ENCODE measurements at regions not wholly inside any gene's neighbourhood (a gene's known extent, or its start where the extent isn't known, plus 50 kb on each side); places are given as distances from the start of the nearest gene placed in this dataset.

DNA sequence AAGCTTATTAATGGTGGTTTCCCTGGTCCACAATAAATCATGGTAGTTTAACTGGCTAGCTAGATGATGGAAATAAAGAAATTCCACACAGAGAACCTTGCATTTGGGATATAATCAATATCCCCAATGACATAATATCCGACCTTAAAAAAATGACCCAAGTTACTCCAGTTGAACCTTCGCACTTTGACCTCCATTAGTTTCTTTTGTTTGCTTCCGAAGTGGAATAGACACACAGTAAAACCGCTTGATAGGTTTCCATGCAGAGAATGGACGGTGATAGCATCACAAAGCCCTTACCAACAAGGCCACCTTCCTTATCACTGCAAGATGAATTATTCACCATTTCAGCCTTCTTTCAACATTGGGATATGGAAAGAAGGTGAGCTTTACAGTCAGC, 1966.1 kb upstream of the CELF4 start (continued):
- TF ChIP-seq, protein P1, sequence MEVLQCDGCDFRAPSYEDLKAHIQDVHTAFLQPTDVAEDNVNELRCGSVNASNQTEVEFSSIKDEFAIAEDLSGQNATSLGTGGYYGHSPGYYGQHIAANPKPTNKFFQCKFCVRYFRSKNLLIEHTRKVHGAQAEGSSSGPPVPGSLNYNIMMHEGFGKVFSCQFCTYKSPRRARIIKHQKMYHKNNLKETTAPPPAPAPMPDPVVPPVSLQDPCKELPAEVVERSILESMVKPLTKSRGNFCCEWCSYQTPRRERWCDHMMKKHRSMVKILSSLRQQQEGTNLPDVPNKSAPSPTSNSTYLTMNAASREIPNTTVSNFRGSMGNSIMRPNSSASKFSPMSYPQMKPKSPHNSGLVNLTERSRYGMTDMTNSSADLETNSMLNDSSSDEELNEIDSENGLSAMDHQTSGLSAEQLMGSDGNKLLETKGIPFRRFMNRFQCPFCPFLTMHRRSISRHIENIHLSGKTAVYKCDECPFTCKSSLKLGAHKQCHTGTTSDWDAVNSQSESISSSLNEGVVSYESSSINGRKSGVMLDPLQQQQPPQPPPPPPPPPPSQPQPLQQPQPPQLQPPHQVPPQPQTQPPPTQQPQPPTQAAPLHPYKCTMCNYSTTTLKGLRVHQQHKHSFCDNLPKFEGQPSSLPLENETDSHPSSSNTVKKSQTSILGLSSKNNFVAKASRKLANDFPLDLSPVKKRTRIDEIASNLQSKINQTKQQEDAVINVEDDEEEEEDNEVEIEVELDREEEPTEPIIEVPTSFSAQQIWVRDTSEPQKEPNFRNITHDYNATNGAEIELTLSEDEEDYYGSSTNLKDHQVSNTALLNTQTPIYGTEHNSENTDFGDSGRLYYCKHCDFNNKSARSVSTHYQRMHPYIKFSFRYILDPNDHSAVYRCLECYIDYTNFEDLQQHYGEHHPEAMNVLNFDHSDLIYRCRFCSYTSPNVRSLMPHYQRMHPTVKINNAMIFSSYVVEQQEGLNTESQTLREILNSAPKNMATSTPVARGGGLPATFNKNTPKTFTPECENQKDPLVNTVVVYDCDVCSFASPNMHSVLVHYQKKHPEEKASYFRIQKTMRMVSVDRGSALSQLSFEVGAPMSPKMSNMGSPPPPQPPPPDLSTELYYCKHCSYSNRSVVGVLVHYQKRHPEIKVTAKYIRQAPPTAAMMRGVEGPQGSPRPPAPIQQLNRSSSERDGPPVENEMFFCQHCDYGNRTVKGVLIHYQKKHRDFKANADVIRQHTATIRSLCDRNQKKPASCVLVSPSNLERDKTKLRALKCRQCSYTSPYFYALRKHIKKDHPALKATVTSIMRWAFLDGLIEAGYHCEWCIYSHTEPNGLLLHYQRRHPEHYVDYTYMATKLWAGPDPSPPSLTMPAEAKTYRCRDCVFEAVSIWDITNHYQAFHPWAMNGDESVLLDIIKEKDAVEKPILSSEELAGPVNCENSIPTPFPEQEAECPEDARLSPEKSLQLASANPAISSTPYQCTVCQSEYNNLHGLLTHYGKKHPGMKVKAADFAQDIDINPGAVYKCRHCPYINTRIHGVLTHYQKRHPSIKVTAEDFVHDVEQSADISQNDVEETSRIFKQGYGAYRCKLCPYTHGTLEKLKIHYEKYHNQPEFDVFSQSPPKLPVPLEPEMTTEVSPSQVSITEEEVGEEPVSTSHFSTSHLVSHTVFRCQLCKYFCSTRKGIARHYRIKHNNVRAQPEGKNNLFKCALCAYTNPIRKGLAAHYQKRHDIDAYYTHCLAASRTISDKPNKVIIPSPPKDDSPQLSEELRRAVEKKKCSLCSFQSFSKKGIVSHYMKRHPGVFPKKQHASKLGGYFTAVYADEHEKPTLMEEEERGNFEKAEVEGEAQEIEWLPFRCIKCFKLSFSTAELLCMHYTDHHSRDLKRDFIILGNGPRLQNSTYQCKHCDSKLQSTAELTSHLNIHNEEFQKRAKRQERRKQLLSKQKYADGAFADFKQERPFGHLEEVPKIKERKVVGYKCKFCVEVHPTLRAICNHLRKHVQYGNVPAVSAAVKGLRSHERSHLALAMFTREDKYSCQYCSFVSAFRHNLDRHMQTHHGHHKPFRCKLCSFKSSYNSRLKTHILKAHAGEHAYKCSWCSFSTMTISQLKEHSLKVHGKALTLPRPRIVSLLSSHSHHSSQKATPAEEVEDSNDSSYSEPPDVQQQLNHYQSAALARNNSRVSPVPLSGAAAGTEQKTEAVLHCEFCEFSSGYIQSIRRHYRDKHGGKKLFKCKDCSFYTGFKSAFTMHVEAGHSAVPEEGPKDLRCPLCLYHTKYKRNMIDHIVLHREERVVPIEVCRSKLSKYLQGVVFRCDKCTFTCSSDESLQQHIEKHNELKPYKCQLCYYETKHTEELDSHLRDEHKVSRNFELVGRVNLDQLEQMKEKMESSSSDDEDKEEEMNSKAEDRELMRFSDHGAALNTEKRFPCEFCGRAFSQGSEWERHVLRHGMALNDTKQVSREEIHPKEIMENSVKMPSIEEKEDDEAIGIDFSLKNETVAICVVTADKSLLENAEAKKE (CRISPR knock-in tag; IDR thresholded peaks at IDR 0.05): no peak
- TF ChIP-seq ZNF114 (CRISPR knock-in tag; IDR thresholded peaks at IDR 0.05): no peak
- TF ChIP-seq STAT1 (IDR thresholded peaks at IDR 0.05; ENCODE audit: unreplicated experiment): no peak
- no peak for TF ChIP-seq NANOG (IDR thresholded peaks at IDR 0.05; ENCODE audit: borderline replicate concordance)
- TF ChIP-seq JUNB (IDR thresholded peaks at IDR 0.05; ENCODE audit: unreplicated experiment): no peak
- no peak for TF ChIP-seq EZH2 (IDR thresholded peaks at IDR 0.05; ENCODE audit: low read depth, unreplicated experiment)
- TF ChIP-seq CREB1 (CRISPR knock-in tag; IDR thresholded peaks at IDR 0.05; ENCODE audit: low read depth): no peak
- TF ChIP-seq, protein P2, sequence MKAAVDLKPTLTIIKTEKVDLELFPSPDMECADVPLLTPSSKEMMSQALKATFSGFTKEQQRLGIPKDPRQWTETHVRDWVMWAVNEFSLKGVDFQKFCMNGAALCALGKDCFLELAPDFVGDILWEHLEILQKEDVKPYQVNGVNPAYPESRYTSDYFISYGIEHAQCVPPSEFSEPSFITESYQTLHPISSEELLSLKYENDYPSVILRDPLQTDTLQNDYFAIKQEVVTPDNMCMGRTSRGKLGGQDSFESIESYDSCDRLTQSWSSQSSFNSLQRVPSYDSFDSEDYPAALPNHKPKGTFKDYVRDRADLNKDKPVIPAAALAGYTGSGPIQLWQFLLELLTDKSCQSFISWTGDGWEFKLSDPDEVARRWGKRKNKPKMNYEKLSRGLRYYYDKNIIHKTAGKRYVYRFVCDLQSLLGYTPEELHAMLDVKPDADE (IDR thresholded peaks at IDR 0.05): no peak
- TF ChIP-seq EZH2phosphoT487 (IDR thresholded peaks at IDR 0.05; ENCODE audit: unreplicated experiment): no peak
- TF ChIP-seq POLR2AphosphoS5 (IDR thresholded peaks at IDR 0.05; ENCODE audit: low read depth): no peak
- TF ChIP-seq ZNF331 (CRISPR knock-in tag; IDR thresholded peaks at IDR 0.05; ENCODE audit: low read depth): no peak

Data from GM23338 (cell line).